Osteocyte (in vitro differentiated cells): ENCODE measurements at regions not wholly inside any gene's neighbourhood (a gene's known extent, or its start where the extent isn't known, plus 50 kb on each side); places are given as distances from the start of the nearest gene placed in this dataset.

ENCODE experiments used
- DNase-seq: peaks from one replicate; pipeline ENCODE4 v3.0.0; 2021; ENCODE audit warnings: mixed read lengths; ENCODE audit not compliant: unreplicated experiment; ENCODE audit errors: extremely low spot score
- H3K27ac Mint-ChIP-seq: one replicate; pipeline ENCODE4 v1.8.0; 2021; ENCODE audit warnings: mild to moderate bottlenecking, mixed read lengths; ENCODE audit not compliant: unreplicated experiment
- H3K27me3 Mint-ChIP-seq: one replicate; pipeline ENCODE4 v1.8.0; 2021; ENCODE audit warnings: mixed read lengths; ENCODE audit not compliant: unreplicated experiment
- H3K36me3 Mint-ChIP-seq: one replicate; pipeline ENCODE4 v1.8.0; 2021; ENCODE audit warnings: mixed read lengths; ENCODE audit not compliant: unreplicated experiment
- H3K4me1 Mint-ChIP-seq: one replicate; pipeline ENCODE4 v1.8.0; 2021; ENCODE audit warnings: mixed read lengths; ENCODE audit not compliant: unreplicated experiment
- H3K4me3 Mint-ChIP-seq: one replicate; pipeline ENCODE4 v1.8.0; 2021; ENCODE audit warnings: mild to moderate bottlenecking, moderate library complexity, mixed read lengths; ENCODE audit not compliant: unreplicated experiment
- H3K9me3 Mint-ChIP-seq: one replicate; pipeline ENCODE4 v1.8.0; 2021; ENCODE audit warnings: mixed read lengths; ENCODE audit not compliant: unreplicated experiment
- CTCF ChIP-seq: fragments of 200-600 bp; sonication (generic); IDR thresholded peaks from 2 replicates; pipeline ENCODE4 v1.5.0; 2021; ENCODE audit warnings: antibody characterized with exemption, mild to moderate bottlenecking, moderate library complexity

DNA sequence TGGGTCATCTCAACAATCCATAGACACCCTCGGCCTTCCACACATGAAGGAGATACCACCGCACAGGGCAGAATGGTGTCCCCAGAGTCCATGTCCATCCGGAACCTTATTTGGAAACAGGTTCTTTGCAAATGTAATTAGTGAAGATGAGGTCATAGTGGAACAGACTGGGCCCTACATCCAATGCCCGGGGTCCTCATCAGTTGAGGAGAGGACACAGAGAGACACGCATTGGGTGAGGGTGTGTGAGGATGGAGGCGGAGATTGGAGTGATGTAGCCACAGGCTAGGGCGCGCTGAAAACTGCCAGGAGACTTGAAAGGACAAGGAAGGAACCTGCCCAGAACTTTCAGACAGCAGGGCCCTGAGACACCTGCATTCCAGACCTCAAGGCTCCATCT lies 169.4 kb downstream of the ENGASE start:
- Mint-ChIP-seq H3K9me3 (no peaks in the 10 kb centered on the region), H3K36me3 (no peaks in the 10 kb centered on the region), H3K4me1 (no peaks in the 10 kb centered on the region), H3K27ac (no peak overlapping the region), H3K4me3 (no peak overlapping the region), H3K27me3 (peaks cover 14% of the 10 kb centered on the region)
- no peak for TF ChIP-seq CTCF
- no peak for DNase-seq

GRCh38 chr17:79243603-79243990 lies 169.0 kb downstream of the ENGASE start:
- no peak for TF ChIP-seq CTCF
- no peaks in the 10 kb centered on the region for H3K36me3 Mint-ChIP-seq
- no peak for DNase-seq
- no peaks in the 10 kb centered on the region for H3K9me3 Mint-ChIP-seq
- no peaks in the 10 kb centered on the region for H3K4me1 Mint-ChIP-seq
- no peak overlapping the region for H3K27ac Mint-ChIP-seq
- H3K4me3 Mint-ChIP-seq: no peak overlapping the region
- peaks cover 15% of the 10 kb centered on the region for H3K27me3 Mint-ChIP-seq

GRCh38 chr17:79242873-79243602 lies 168.4 kb downstream of the ENGASE start:
- TF ChIP-seq CTCF: no peak
- no peak for DNase-seq
- H3K4me3 Mint-ChIP-seq: no peak overlapping the region
- no peak overlapping the region for H3K27ac Mint-ChIP-seq
- no peaks in the 10 kb centered on the region for H3K9me3 Mint-ChIP-seq
- H3K4me1 Mint-ChIP-seq: no peaks in the 10 kb centered on the region
- no peaks in the 10 kb centered on the region for H3K36me3 Mint-ChIP-seq
- H3K27me3 Mint-ChIP-seq: peaks cover 20% of the 10 kb centered on the region

GRCh38 chr17:79242393-79242792 lies 167.8 kb downstream of the ENGASE start:
- DNase-seq: no peak
- H3K27ac Mint-ChIP-seq: no peak overlapping the region
- no peaks in the 10 kb centered on the region for H3K4me1 Mint-ChIP-seq
- TF ChIP-seq CTCF: no peak
- H3K36me3 Mint-ChIP-seq: no peaks in the 10 kb centered on the region
- H3K9me3 Mint-ChIP-seq: no peaks in the 10 kb centered on the region
- H3K27me3 Mint-ChIP-seq: peaks cover 20% of the 10 kb centered on the region
- no peak overlapping the region for H3K4me3 Mint-ChIP-seq

DNA sequence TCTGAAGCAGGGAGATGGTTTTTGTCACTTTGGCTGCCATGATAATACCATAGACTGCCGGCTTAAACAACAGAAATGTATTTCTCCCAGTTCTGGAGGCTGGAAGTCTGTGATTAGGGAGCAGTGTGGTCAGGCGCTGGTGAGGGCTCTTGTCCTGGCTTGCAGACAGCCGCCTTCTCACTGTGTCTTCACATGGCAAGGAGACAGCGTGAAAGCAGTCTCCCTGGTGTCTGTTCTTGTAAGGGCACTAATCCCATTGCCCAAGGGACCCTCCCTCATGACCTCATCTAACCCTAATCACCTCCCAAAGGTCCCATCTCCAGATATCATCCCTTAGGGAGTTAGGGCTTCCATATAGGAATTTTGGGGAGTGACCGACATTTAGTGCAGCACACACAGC lies 167.0 kb downstream of the ENGASE start:
- Mint-ChIP-seq H3K4me3 (no peak overlapping the region), H3K9me3 (no peaks in the 10 kb centered on the region), H3K27me3 (peaks cover 20% of the 10 kb centered on the region), H3K27ac (no peak overlapping the region), H3K4me1 (no peaks in the 10 kb centered on the region), H3K36me3 (no peaks in the 10 kb centered on the region)
- DNase-seq: no peak
- no peak for TF ChIP-seq CTCF
